Common myeloid progenitor, CD34-positive (primary cell): ENCODE measurements at regions not wholly inside any gene's neighbourhood (a gene's known extent, or its start where the extent isn't known, plus 50 kb on each side); places are given as distances from the start of the nearest gene placed in this dataset.
"Not testable (repeated sequence)": the region's sequence is repeated elsewhere in the genome, so short reads cannot be mapped to it uniquely, and the experiment has no call there.

Source experiments
- CTCF ChIA-PET: fragments of 350-600 bp; sonication (Branson Sonifier 250); formaldehyde crosslinking; loops from one replicate; lab custom pipeline; 2021; ENCODE audit warnings: antibody characterized with exemption; lab: Charles Lee
- POLR2A ChIA-PET: fragments of 350-600 bp; sonication (Branson Sonifier 250); formaldehyde crosslinking; loops from one replicate; lab custom pipeline; 2021; ENCODE audit warnings: antibody characterized with exemption; lab: Charles Lee
- DNase-seq, 3 donors: peaks; one replicate each; pipeline versions ENCODE4 v3.0.0 to v3.0.0-alpha.2; 2013
- H3K27ac ChIP-seq, 2 experiments: 1 replicate in 1 of 2; 2 replicates in 1 of 2; pipeline ENCODE4 v1.7.0; 2013; ENCODE audit warnings: inconsistent platforms in 2 of 2, low read length in 2 of 2, mild to moderate bottlenecking in 2 of 2, low read depth in 1 of 2, moderate library complexity in 1 of 2; ENCODE audit not compliant: severe bottlenecking in 2 of 2, insufficient read depth in 1 of 2, poor library complexity in 1 of 2
- H3K27me3 ChIP-seq, 5 experiments: replicated peaks in 2 of 5; 1 replicate in 3 of 5; 2 replicates in 2 of 5; pipeline versions ENCODE4 v1.6.1 to v1.7.0; 2013; ENCODE audit warnings: low read length in 4 of 5, mild to moderate bottlenecking in 2 of 5, moderate library complexity in 2 of 5, inconsistent platforms in 1 of 5; ENCODE audit not compliant: insufficient read depth in 5 of 5, control insufficient read depth in 4 of 5
- H3K36me3 ChIP-seq, 4 experiments: 1 replicate in 2 of 4; 2 replicates in 2 of 4; pipeline versions ENCODE4 v1.6.1 to v1.7.0; 2013; ENCODE audit warnings: low read length in 3 of 4, control low read depth in 1 of 4, mild to moderate bottlenecking in 1 of 4; ENCODE audit not compliant: control insufficient read depth in 4 of 4, insufficient read depth in 4 of 4
- H3K4me1 ChIP-seq, 4 experiments: 1 replicate in 3 of 4; 2 replicates in 1 of 4; pipeline versions ENCODE4 v1.6.1 to v1.7.1; 2013; ENCODE audit warnings: low read length in 3 of 4, mild to moderate bottlenecking in 3 of 4, control low read depth in 1 of 4, inconsistent platforms in 1 of 4, moderate library complexity in 1 of 4; ENCODE audit not compliant: control insufficient read depth in 4 of 4, insufficient read depth in 4 of 4; ENCODE audit errors: control extremely low read depth in 1 of 4
- H3K4me3 ChIP-seq, 7 experiments: 1 replicate in 4 of 7; 2 replicates in 3 of 7; pipeline versions ENCODE4 v1.5.1 to v1.7.0; 2013; ENCODE audit warnings: mild to moderate bottlenecking in 7 of 7, low read length in 6 of 7, moderate library complexity in 6 of 7, inconsistent platforms in 2 of 7, low read depth in 2 of 7, control low read depth in 1 of 7; ENCODE audit not compliant: insufficient read depth in 4 of 7, control insufficient read depth in 1 of 7; ENCODE audit errors: extremely low read depth in 1 of 7
- H3K9me3 ChIP-seq, 5 experiments: 1 replicate in 4 of 5; 2 replicates in 1 of 5; pipeline versions ENCODE4 v1.6.1 to v1.7.1; 2013; ENCODE audit warnings: low read length in 4 of 5, mild to moderate bottlenecking in 2 of 5, inconsistent platforms in 1 of 5, low read depth in 1 of 5, moderate library complexity in 1 of 5; ENCODE audit not compliant: control insufficient read depth in 4 of 5, insufficient read depth in 2 of 5; ENCODE audit errors: control extremely low read depth in 1 of 5
- WGBS: methylation state at CpG from one replicate; pipeline ENCODE4 v1.1.5; 2013; ENCODE audit not compliant: insufficient coverage; 5-methylcytosine and 5-hydroxymethylcytosine counted together

GRCh38 chr1:188822248-188822647 is 1655.4 kb downstream of the BRINP3 start:
- POLR2A ChIA-PET = no interaction called here
- no peaks in the 10 kb centered on the region for H3K27me3 ChIP-seq
- H3K27ac ChIP-seq = no peak overlapping the region
- 50% methylated on average over 1 of the region's 2 CpGs for WGBS
- no peaks in the 10 kb centered on the region for H3K36me3 ChIP-seq
- DNase-seq = no peak
- no peaks in the 10 kb centered on the region for H3K4me1 ChIP-seq
- H3K9me3 ChIP-seq = no peaks in the 10 kb centered on the region
- no peak overlapping the region for H3K4me3 ChIP-seq
- CTCF ChIA-PET = no interaction called here

- ChIA-PET POLR2A (no interaction called here), CTCF (no interaction called here)
- DNase-seq = no peak
- WGBS = no CpG with 5 or more reads among the region's 2 CpGs
- H3K27me3 ChIP-seq = no peaks in the 10 kb centered on the region
- no peak overlapping the region for H3K27ac ChIP-seq
- no peaks in the 10 kb centered on the region for H3K4me1 ChIP-seq
- H3K4me3 ChIP-seq = no peak overlapping the region
- H3K9me3 ChIP-seq = no peaks in the 10 kb centered on the region
- no peaks in the 10 kb centered on the region for H3K36me3 ChIP-seq
These were observed 1652.2 kb downstream of the BRINP3 start for GRCh38 chr1:188825471-188825870.

GRCh38 chr1:188826800-188827199 is 1650.9 kb downstream of the BRINP3 start:
- DNase-seq = no peak
- CTCF ChIA-PET = no interaction called here
- no peak overlapping the region for H3K27ac ChIP-seq
- no peaks in the 10 kb centered on the region for H3K27me3 ChIP-seq
- H3K36me3 ChIP-seq = no peaks in the 10 kb centered on the region
- H3K9me3 ChIP-seq = no peaks in the 10 kb centered on the region
- POLR2A ChIA-PET = no interaction called here
- no peaks in the 10 kb centered on the region for H3K4me1 ChIP-seq
- H3K4me3 ChIP-seq = no peak overlapping the region

GRCh38 chr1:188827400-188827799 is 1650.3 kb downstream of the BRINP3 start:
- H3K9me3 ChIP-seq = no peaks in the 10 kb centered on the region
- H3K4me1 ChIP-seq = no peaks in the 10 kb centered on the region
- WGBS = no CpG with 5 or more reads among the region's 2 CpGs
- H3K4me3 ChIP-seq = no peak overlapping the region
- no peak overlapping the region for H3K27ac ChIP-seq
- H3K27me3 ChIP-seq = no peaks in the 10 kb centered on the region
- ChIA-PET CTCF (no interaction called here), POLR2A (no interaction called here)
- no peaks in the 10 kb centered on the region for H3K36me3 ChIP-seq
- DNase-seq = no peak

GRCh38 chr1:188841111-188841696 is 1636.5 kb downstream of the BRINP3 start:
- POLR2A ChIA-PET, H3K4me1 ChIP-seq, H3K27ac ChIP-seq, H3K4me3 ChIP-seq, CTCF ChIA-PET, DNase-seq, H3K36me3 ChIP-seq, H3K9me3 ChIP-seq, H3K27me3 ChIP-seq: not testable (repeated sequence)
- 98% methylated on average over 27 of the region's 40 CpGs for WGBS

GRCh38 chr1:188846468-188846867 is 1631.2 kb downstream of the BRINP3 start:
- POLR2A ChIA-PET = no interaction called here
- Histone ChIP-seq H3K4me3 (no peak overlapping the region), H3K4me1 (no peaks in the 10 kb centered on the region), H3K36me3 (no peaks in the 10 kb centered on the region), H3K27ac (no peak overlapping the region), H3K27me3 (no peaks in the 10 kb centered on the region), H3K9me3 (no peaks in the 10 kb centered on the region)
- 98% methylated on average over 6 of the region's 6 CpGs for WGBS
- no peak for DNase-seq
- CTCF ChIA-PET = no interaction called here

- DNase-seq = no peak
- Histone ChIP-seq H3K27me3 (no peaks in the 10 kb centered on the region), H3K4me1 (no peaks in the 10 kb centered on the region), H3K27ac (no peak overlapping the region), H3K9me3 (peaks cover 0 to 4% (median 0%) of the 10 kb centered on the region in 5 experiments), H3K36me3 (no peaks in the 10 kb centered on the region), H3K4me3 (no peak overlapping the region)
- CTCF ChIA-PET = no interaction called here
- POLR2A ChIA-PET = no interaction called here
- WGBS = 97% methylated on average over 30 of the region's 31 CpGs
These were observed 1620.1 kb downstream of the BRINP3 start for GRCh38 chr1:188857526-188858087.
